CD4-positive, alpha-beta T cell treated with Interleukin-15 for 4 hours (primary cell): ENCODE measurements at regions not wholly inside any gene's neighbourhood (a gene's known extent, or its start where the extent isn't known, plus 50 kb on each side); places are given as distances from the start of the nearest gene placed in this dataset.

Experiments
- DNase-seq: peaks from one replicate; pipeline ENCODE4 v3.0.0-alpha.2; 2020; ENCODE audit warnings: low spot score

DNA sequence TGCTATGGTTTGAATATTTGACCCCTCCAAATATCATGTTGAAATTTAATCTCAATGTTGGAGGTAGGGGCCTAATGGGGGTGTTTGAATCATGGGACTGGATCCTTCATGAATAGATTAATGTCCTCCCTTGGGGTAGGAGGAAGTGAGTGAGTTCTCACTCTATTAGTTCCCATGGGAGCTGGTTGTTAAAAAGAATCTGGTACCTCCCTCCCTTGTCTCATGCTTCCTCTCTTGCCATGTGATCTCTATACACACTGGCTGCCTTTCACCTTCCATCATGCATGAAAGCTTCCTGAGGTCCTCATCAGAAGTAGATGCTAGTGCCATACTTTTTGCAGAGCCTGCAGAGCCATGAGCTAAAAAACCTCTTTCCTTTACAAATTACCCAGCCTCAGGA lies 177.7 kb upstream of the MCTP2 start:
- no peak for DNase-seq

DNA sequence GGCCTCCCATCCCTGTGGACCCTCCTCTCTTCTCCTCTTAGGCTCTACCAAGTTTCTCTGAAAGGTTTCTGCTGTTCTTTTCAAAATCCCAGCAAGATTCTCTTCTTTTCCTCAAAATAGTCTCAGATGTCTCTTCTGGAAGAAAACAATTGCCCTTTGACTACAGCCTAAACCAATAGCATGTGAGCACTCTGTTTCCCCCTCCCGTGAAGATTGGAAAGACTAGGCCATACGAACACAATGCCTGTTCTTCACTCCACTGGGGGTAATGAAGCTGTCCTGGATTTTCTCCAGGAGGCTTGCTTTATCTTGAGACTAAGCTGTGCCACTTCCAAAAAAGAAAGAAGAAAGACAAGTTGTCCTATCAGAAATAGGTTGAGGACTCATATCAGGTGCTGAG lies 178.7 kb upstream of the MCTP2 start:
- DNase-seq = no peak

- no peak for DNase-seq
These were observed 183.8 kb upstream of the MCTP2 start for GRCh38 chr15:94047566-94047965.

- DNase-seq = no peak
These were observed 189.0 kb upstream of the MCTP2 start for GRCh38 chr15:94042180-94042928.

- DNase-seq = no peak
These were observed 189.6 kb upstream of the MCTP2 start for GRCh38 chr15:94041746-94042145.

- no peak for DNase-seq
These were observed 190.7 kb upstream of the MCTP2 start for GRCh38 chr15:94040541-94041248.

GRCh38 chr15:94036156-94036555 lies 195.2 kb upstream of the MCTP2 start:
- DNase-seq = no peak

- DNase-seq = no peak
These were observed 197.7 kb upstream of the MCTP2 start for GRCh38 chr15:94033683-94034020.

DNA sequence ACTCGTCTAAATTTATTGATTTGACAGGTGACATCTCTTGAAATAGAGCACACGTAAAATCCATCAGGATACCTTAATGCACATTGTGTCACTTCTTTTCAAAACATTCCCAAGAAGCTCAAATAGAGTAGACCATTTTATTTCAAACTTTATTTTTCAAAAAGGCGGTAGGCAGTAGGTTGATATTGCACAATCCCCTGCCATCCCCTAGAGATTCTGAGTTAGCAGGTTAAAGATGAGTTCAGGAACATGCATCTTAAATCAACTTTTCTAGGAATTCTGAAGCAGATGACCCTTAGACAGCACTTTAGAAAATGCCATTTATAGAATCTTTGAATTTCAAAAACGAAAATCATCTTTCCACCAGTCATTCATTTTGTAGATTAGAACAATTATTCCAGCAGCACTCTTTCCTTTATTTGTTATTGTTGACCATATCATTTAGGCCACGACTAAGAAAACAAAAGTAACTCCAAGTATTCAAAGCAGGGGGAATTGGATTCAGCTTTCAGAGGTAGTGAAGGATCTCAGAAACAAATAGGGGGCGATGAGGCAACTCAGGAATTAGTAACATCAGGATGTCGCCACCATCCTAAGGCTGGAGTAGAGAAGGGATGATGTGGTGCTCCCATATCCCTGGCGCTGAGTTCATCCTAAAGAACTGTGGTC lies 198.2 kb upstream of the MCTP2 start:
- no peak for DNase-seq

- DNase-seq = no peak
These were observed 198.8 kb upstream of the MCTP2 start for GRCh38 chr15:94032571-94032970.

GRCh38 chr15:94031072-94031471 lies 200.3 kb upstream of the MCTP2 start:
- DNase-seq = no peak

- DNase-seq = no peak
These were observed 201.9 kb upstream of the MCTP2 start for GRCh38 chr15:94029495-94029894.

GRCh38 chr15:94028809-94029208 lies 202.6 kb upstream of the MCTP2 start:
- no peak for DNase-seq

- DNase-seq = no peak
These were observed 203.2 kb upstream of the MCTP2 start for GRCh38 chr15:94028121-94028520.

DNA sequence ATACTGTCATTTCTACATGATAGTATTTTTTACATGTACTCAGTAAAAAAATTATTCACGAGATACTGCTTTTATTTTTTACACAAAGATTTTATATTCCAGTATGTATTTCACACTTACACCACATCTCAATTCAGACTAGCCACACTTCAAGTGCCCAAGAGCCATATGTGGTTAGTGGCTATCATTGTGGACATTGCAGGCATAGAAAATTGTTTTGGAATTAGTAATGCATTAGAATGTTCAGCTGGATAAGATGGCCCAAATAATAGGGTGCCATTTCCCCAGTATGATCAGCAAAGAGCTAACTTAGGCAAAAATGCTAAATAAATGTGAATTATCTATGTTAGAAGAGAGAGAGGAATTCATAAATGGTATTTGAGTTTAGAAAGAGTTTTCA lies 203.8 kb upstream of the MCTP2 start:
- no peak for DNase-seq

DNA sequence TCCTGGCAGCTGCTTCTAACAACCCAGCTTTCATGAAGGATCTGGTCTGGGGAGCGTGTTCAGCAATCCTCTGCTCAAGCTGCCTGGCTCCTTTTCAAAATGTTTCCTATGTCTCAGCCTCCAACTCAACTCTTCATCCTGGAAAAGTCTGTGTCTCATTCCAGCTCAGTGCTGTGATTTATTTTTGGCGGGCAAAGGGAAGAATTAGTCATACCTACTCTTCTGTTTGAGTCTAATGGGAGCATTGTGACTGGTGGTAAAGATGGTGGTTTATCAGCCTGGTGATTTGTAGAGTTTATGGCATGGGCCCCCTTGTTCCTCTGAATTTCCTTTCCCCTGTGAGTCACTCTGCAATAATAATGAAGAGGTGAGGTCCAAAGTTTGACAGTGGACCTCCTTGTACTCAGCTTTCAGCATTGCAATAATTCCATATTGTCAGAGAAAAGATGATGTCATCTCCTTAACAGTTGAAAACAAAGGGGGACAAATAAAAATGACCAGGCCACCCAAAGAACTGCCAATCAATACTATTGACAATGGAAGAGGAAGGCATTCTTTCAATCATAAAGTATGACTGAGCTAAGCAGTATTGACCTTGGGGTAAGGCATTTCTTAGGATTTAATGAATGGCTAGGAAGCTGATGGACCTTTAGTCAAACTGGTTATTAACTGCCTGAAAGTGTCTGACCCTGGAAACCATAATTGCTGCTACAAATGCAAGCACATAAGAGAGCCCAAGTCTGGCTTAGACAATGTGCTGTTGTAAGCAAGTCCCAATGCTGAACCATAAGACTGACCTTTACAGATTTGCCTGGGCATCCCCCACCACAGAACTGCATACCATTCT lies 204.7 kb upstream of the MCTP2 start:
- DNase-seq = no peak

DNA sequence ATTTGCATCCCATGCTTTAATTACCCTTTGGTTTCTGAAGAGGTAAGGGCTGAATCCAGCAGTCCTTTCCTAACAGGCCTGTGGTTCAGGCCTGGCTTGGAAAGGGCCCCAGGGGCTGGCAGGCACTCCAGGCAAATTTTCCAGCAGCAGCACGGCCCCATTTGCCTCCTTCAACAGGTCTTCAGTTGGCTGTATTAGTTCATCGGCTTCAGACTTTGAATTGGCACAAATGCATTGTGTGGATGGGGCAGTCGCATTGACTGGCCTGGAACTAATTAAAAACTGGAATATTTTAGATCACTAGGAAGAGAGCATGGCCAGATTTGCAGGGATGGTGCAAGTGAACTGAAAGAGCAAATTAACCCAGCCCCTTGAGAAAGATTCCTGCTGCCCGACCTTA lies 207.8 kb upstream of the MCTP2 start:
- no peak for DNase-seq

DNA sequence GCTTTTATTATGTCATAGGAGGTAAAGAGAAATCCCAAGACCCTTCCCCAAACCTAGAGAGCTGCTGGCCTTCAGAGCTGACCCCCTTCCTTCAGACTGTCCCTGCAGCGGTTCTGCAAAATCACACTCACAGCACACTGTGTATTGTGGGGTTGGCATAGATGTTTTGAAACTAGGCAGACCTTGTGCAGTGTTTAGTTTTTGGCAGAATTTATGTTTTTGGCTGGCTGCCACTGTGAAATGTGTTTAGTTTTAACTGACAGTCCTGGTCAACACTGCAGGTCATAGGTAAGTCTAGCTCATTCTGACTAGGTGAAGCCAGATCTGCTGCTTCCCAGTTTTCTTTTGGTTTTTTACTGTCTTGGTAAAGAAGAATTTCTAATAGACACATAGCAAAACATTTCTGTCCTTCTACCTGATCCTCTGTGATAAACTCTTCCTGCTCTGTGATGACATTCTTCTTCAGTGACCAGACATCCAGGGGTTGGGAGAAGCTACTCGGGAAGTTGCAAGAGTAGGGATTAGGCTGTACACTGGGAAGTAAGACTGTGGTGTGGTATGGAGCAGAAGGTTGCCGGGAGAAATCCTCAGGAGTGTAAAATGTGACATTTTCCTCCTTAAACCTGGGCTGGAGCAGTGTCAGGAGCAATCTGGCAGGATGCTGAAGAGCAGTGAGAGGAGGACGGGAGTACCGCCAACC lies 209.6 kb upstream of the MCTP2 start:
- DNase-seq = no peak

DNA sequence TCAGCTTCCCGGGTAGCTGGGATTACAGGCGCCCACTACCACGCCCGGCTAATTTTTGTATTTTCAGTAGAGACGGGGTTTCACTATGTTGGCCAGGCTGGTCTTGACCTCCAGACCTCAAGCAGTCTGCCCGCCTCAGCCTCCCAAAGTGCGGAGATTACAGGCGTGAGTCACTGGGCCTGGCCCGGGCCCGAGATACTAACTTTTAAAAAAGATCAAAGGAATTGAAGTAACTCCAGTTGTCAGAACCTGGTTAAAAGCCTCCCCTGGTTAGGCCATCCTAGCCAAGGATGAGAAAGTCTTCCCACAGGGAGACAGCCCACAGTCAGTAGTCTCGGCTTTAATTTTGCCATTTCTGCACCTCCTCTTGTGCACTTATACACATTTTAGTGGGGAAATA lies 212.3 kb upstream of the MCTP2 start:
- DNase-seq = no peak

GRCh38 chr15:94015324-94015723 lies 216.0 kb upstream of the MCTP2 start:
- DNase-seq = no peak

DNA sequence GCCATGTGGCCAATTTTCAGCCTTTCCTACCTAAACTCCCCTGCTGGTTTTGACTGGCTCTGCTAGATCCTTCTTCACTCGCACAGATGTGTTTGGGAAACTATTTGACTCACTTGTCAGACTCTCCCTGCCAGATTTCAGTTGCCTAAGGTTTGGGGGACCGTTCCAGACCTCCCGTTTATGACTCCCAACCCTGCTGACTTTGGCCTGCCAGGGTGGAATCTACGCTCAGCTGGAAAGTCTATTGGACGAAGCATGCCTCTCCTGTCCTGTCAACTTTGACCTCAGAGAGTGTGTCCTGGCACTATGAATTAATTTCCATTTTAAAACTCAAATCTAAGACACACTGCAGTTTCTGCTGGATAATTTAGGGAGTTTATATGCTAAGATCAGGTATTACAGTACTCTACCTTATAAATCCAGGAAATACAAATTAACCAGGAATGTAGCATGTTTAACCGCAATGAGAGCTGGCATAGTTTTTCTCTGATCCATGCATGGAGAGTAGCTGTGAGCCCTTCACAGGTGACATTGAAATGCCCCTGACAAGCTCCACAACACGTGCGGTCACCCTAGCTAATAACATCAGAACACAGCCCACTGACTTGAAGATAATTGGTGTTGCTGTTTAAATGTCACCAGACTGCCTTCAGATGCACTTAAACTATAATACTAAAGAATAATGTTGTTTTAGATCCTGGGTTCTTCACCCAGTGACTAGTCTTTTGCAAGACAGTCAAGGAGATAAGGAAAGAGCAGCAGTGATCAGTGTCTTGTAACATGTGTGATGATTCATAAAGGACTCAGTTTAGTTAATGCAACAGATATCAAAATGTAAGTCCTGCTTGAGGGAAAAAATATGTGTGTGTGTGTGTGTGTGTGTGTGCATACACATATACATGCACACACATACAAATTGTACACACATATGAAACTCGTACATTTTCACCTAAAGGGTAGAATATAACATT lies 223.0 kb upstream of the MCTP2 start:
- DNase-seq = no peak
